ENCODE measurements at regions not wholly inside any gene's neighbourhood (a gene's known extent, or its start where the extent isn't known, plus 50 kb on each side); places are given as distances from the start of the nearest gene placed in this dataset.

DNA sequence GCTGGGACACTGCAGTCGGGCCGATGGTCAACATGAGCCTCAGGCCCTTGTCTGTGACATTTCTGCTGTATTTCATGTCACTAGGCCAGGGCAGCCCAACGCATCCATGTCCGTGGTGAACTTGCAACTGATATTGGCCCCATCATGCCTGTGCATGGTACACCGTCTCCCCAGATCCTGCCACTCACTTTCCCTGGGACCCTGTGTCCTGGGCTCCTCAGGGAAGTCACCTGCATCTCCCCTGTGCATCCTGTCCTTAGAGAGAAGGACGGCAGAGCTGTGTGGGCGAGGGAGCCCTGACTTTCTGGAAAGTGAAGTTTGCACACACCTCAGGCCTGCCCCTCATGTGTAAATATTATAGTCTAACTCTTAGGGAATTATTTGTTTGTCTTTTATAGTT, 123.3 kb downstream of the ACKR3 start:
- no peak for DNase-seq

DNA sequence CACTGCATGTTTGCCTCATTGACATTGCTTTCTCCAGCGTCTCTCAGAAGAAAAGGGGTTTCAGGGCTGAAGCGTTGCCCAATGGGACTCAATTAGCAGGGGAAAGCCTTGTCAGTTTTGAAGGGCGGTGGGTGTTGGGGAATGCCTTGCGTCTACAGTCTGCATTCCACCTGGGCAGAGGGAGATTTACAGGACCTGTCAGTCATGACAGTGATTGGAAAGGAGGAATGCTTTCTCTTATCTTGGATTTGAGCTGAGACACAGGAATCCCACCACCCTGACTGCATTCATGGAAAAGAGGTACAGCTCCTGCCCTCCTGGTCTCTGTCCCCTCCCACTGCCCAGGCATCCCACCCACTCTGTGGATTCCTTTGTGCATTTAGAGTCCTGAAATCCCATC, 123.9 kb downstream of the ACKR3 start:
- no peak for DNase-seq

DNA sequence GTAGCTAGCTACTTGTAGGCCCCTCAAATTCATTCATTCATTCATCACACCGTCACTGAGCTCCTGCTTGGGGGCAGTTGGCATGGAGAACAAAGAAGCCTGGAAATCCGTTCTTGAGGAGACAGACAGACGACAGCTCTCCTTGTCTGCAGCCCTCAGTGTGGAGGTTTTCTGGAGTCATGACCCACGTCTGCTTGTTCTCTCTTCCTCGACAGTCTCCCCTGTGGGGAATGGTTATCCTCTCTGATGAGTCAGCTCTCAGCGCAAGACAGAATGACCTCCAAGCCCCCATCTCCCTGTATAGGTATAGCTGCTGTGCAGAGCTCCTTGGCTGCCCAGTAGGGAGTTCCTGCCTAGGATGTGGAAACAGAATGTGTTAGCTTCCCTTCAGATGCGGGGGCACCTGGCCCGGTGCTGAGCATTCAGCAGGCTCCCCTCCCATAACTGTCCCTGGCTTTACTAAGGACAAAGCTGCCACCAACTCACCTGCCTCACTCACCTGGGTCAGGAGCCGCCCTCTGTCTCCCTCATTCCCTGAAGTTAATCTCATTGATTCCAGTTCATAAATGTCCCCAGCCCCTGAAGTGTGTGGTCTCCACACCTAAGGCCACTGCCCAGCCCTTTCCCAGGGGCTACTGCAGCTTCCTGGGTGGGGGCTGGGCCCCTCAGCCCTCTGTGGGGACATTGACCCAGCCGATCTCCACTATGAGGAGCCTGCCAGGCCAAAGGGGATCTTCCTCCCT, 124.7 kb downstream of the ACKR3 start:
- no peak for DNase-seq

DNA sequence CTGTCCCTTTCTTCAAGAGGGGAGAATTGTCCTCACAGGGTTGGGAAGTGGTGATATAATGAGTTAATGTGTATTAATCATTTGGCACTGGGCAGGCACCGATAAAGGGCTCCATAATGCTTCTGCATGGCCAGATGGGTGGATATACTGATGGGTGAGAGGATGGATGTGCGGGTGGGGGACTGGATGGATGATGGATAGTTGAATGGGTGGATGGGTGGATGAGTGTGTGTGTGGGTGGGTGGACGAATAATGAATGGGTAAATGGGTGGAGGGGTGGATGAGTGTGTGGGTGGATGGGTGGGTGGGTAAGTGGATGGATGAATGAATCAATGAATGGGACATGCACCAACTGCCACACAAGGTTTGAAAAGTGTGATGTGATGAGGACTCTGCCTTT, 127.2 kb downstream of the ACKR3 start:
- DNase-seq, result no peak

DNA sequence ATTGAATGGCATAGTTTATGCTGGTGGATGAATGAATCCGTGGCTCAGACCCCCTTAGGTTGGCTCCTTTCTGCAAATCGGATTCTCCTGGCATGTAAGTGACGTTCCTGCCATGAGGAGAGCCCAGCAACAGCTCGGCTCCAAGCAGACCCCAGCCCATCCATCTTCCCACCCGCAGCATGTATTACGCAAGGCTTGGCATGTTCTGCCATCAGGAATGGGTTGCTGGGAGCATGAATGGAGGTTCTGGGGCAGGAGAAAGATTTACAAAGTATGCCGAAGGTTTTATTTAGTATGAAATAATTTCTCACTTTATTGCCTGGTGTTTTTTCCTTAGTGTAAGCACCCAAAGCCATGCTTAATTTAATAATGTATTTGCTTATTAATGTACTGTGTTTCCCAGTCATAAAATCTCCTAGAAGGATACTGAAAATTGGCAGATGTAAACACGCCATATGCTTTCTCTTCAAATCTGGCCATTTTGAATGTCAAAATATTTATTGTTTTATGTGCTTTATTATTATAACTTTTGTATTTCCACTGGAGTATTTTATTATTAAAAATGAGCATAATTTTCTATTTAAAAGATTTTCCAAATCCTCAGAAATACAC, 128.5 kb downstream of the ACKR3 start:
- no peak for DNase-seq

DNA sequence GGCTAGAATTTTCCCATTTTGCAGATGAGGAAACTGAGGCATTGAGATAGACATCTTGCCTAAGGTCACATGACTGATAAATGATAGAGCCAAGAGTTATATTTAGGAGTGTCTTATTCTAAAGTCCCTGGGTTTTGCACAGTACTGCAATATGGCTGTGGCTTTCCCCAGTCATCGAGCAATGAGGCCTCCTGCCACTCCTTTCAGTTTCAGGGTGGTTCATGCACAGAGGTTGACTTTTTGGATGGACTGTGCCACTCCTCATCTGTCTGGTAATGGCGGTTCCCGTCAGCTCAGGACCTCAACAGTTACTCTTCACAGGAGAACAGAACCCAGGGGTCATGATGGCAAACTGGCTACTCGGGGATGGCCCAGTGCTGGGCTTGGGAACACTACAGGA, 131.1 kb downstream of the ACKR3 start:
- DNase-seq, result no peak

DNA sequence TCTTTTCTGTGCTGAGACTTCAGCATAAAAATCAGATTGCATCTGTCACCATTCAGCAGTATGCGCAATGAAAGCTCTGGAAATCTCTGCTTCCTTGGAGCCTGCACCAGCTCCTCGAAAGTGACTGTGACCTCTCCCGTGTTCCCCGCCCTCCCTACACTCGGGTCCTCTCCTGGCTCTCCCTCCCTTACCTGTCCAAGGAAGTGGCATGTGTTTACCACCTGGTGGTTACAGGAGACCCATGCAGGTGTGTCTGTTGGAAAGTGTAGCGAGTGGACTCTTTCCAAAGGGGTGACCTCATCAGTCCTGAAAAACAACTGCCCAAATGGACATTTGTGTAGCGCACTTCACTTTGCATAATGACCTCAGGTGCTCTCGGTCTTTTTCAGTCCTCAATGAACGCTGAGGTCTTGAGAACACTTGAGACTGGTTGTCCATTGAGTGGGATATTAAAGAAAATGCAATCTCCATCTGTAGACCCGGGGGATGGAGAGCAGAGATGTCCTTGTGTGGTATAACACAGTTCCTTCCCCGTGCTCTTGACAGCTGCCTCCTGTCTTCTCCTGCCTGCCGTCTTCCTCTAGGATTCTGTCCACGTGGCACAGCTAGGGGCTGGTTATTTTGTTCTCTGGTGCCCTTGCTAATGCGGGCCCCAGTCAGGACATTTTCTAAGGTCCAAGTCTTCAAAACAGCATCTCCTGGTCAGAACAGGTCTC, 133.2 kb downstream of the ACKR3 start:
- peak; percentile 30 to 52 for DNase-seq

DNA sequence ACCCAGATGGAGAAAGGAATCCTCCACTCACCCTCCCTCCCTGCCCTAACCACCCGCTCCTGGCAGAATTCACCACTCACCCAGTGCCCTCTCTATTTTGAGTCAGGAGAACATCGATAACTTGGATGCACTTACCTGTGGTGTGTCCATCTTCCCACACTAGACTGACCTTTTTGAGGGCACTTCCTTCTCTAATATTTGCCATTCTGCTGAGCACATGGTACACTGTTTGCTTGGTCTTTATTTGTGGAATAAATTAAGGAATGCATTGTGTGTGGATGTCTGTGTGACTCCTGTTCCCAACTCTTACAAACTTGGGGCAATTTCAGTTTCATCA, 133.7 kb downstream of the ACKR3 start:
- DNase-seq, result no peak

DNA sequence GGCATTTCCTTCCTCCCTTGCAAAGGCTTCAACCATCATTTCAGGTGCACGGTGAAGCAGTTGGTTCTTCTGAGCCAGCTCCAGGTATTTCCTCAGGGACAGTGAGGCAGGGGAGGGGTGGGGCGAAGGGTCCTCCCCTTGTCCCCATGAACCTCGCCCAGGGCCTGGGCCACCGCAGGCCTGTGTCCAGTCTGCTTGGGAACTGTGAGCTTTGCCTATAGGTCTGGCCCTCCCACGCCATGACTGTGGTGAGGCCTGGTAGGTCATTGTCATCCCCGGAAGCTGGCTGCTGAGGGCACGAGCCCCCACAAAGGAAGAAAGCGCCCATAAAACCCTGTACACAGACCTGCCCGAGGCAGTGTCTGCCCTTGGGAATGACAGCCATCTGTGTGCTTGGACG, 134.3 kb downstream of the ACKR3 start:
- no peak for DNase-seq

DNA sequence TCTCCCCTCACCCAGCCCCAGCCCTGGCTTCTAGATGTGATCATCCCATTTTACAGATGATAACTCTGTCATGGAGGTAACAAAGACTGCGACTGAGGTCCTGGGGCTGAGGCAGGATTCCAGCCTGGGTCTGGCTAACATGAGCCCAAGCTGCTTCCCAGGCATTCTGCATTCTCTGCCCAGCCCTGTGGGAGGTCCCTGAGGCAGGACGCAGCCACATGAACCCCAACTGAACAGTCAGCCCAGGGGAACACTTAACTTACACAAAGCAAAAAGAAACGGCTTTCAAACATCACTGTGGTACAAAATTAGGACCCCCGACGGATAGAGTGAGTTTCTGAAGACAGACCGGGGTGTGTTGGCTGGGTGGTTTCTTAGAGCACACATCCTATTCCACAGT, 135.3 kb downstream of the ACKR3 start:
- no peak for DNase-seq

DNA sequence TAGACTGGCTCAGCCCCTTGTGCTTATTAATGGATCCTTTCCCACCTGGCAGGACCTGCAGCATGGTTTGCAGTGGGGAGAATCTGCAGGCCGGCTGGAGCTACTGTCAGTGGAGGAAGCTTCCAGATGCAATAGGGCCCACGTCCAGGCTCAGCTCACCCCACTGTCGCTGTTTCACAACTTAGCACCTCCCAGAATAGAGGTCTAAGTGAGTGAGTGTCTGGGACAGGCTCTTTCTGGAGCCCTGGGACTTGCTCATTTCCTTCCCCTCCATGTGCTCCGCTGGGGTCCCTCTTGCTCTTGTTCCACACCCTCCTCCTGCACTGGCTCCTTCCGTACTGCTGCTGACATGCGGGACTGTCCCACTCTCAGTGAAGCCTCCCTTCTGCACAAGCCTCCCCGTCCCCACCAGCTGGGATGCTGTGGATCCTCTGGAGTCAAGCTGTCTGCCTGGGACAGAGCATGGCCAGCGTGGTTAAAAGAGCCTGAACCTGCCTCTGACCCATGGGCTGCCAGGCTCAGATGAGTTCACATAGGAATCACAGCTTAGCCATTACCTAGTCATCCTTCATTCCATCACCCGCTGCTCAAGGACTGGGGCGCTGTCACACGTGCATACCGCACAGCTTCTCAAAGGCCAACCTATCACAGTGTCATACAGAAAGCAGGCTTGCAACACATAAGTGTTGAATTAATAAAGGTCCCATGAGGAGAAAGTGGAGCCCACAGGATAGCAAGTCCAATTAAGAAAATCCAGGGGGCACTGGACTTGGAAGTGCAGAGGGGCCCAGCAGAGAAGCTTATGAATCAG, 135.9 kb downstream of the ACKR3 start:
- DNase-seq, result no peak

DNA sequence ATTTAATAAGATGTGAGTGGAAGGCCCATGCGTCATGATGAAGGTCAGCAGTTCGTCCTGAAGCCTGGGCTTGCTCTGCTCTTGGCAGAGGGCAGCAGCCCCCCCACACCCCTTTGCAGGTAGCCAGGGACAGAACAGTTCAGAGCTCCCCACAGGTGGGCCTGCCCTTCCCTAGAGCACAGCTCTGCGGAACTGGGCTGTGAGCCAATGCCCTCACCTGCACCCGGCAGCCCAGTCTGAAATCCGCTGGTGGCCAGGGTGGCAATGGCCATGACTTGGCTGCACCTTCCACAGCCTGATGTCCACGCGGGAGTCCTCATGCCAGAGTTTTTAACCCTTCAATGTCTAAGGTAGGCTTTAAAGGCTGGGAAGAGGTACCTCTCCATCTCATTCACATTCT, 136.7 kb downstream of the ACKR3 start:
- DNase-seq, result no peak

DNA sequence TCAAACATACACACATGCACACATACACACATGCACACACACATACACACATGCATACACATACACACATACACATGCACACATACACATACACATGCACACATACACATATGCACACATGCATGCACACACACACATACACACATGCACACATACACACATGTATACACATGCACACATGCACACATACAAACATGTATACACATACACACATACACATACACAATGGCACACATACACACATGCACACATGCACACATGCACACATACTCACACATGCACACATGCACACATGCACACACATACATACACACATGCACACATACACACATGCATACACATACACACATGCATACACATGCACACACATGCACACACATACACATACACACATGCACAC, 137.2 kb downstream of the ACKR3 start:
- no peak for DNase-seq

DNA sequence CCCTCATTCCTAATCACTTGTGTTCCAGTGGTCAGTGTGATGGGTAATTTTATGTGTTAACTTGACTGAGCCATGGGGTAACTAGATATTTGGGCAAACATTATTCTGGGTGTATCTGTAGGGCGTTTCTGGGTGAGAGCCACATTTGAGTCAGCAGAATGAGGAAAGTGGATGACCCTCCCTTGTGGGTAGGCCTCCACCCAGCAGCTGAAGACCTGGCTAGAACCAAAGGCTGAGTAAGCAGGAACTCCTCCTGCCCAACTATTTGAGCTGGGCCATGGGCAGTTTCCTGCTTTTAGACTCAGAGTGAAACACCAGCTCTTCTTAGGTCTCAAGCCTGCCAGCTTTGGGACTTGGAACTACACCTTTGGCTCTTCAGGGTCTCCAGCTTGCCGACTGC, 141.8 kb downstream of the ACKR3 start:
- DNase-seq, result no peak

DNA sequence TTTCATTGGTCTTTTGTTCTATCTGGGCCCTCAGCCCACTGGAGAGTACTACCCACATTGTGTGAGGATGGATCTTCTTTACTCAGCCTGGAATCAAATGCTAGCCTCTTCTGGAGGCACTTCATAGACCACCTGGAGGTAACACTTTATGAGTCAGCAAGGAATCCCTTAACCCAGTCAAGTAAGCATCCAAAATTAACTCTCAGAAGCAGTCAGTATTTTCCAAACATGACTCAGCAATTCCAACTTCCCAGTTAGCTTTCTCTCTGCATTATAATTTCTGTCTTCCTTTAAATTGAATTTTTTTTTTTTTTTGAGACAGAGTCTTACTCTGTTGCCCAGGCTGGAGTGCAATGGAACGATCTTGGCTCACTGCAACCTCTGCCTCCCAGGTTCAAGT, 142.7 kb downstream of the ACKR3 start:
- DNase-seq, result no peak

DNA sequence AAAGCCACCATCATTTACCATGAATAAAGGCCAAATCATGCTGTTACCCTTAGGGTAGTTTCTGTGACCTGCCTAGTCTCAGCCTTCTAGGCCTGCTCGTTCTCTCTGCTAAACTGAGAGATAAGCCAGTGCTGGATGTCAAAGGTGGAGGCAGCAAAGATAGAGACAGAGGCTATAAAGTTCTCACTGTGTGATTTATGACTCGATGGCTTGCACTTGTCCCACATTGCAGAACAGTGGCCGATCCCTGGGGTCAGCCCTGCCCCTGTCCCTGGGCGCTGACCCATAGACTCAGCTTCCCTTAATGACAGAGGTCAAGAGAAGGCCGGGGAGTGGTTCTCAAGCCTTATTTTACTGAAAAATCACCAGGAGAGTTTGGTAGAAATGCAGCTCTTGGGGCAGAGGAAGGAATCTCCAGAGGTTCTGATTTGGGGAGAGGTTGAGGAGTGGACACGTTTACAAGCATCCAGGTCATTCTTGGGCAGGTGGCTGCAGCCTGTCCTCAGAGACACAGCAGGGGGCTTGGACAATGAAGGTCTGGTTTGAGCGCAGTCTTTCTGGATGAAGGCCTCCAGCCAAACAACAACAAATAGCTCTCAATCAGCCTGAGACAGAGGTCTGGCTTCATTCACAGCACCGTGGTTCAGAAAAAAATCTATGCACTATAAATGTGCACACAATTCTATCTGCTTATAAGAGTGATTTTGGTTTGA, 143.5 kb downstream of the ACKR3 start:
- DNase-seq, result no peak

DNA sequence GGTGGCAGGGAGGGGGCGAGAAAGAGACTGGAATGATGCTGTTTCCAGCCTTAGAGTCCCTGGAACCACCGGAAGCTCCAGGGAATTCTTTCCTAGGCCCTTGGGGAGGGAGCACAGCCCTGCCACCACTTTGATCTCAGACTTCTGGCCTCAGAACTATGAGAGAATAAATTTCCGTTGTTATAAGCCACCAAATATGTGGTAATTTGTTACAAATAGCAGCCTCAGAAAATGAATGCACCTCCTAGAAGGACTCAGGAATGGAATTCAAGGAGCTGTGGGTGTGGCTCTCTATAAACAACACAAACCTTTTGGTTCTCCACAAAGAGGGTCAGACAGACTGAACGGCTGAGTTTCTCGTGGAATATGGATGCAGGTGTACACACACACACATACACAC, 144.5 kb downstream of the ACKR3 start:
- no peak for DNase-seq

DNA sequence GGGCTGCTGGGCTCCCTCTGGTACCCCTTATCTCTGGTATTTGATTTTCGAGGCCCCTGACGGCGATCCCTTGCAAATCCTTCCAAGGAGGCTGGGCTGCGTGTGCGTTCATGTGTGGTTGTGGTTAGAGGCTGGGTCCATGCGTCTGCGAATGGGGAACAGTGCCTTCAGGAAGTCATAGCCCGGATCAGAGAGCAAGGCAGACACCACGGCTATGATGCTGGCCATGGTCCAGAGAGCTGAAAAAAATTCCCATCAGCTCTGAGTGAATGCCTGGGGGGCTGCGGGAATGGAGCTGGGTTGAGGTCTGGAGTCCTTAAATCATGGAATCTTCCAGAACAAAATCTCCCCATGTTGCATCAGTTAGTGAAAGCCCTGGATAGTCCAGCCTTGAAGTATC, 145.5 kb downstream of the ACKR3 start:
- no peak for DNase-seq

DNA sequence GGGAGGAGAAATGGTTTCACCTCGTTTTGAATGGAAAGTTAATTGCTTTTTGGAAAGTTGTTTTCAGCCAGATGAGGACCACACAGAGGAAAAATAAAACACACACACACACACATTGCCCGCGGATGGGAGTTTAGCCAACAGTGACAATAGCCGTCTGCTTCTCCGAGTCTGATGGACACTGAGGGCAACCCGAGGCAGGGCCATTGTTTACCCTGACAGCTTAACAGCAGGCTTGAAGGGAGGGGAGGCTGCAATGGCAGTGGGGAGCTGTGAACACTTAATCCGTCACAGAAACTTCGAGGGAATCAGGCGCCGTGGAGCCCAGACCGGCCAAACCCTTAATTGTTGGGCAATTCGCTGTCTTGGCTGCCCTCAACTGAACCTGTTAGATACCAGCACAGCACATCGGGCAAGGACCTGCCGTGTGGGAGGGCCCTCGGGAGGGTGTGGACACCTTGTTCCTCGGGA, 145.9 kb downstream of the ACKR3 start:
- no peak for DNase-seq

DNA sequence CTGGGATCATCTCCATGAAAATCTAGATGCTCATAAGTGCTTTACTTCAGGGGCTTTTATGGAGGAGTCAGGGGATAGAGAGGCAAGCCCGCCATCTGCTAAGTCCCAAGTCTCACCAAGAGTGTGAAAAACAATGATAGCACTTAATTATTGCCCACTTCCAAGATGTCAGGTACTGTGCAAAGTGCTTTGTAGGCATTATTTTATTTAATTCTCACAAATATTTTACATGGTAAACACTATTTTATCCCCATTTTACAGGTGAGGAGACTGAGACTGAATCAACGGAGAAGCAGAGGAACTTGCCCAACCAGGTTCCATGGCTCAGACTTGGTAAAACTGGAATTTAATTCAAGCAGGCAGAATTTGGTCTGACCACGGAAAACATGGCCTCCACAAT, 147.5 kb downstream of the ACKR3 start:
- peak in 1 of 2 experiments; percentile 50 for DNase-seq

DNA sequence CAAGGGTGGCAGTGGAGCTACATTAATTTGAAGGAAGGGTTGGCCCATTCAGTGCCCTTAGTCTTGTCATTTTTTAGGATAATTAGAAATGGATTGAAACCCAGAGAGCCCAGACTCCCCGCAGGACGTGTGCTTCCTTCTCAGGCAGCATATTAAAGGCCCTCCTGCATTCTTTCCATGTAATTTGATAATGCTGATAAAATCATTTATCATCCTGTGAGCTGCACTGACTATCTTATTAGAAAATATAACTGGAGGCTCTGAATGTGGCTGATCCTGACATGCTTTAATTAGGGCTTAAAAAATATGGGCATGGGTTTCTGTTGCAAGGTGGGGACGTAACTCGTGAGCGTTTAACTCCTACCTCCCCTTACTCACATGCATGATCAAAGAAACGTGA, 148.1 kb downstream of the ACKR3 start:
- DNase-seq, result peak in 1 of 2 experiments; percentile 23

DNA sequence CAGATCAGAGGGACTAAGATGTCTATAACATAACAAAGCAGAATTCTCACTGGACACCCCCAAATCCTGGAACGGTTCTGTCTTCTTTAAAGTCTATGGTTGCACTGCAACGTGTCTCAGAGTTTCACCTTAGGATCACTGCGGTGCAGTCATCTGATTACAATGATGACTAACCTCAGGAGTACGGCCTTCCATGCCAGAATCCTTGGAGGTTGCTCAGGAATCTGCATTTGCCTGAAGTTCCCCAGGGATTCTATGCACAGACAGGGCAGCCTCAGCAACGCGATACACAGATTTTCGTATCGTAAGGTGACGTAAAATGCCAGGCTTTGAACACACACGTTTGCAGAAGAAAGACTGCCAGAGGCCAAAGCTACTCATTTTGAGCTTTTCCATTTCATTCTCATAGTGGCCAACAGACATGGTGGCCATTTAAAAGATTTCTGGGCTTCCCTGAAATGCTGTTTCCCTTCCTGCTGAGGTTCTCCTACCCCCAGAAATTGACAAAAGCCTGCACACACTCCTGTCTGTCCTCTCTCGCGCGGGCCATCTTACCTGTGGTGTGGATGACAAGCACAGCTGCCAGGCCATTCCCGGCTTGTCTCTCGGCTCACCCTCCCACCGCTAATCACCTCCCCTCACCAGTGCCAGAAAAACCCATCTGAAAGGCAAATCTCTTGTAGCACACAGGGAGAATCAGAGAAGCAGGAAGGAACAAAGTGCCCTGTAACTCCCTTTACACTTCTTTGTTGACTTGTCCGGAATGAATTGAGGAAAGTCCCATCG, 148.8 kb downstream of the ACKR3 start:
- DNase-seq, result peak; percentile 54 to 78
